NCI-H2196 treated with DMSO at 0.1 percent for 48 hours (cell line): ENCODE measurements at regions not wholly inside any gene's neighbourhood (a gene's known extent, or its start where the extent isn't known, plus 50 kb on each side); places are given as distances from the start of the nearest gene placed in this dataset.

ENCODE experiments used
- DNase-seq: peaks from one replicate; lab custom pipeline; 2025; ENCODE audit not compliant: unreplicated experiment; lab: John Stamatoyannopoulos, UW

GRCh38 chr18:26705757-26706156 lies 157.4 kb upstream of the KCTD1 start:
- DNase-seq: no peak

- no peak for DNase-seq
Measured at GRCh38 chr18:26703170-26703930, 155.0 kb upstream of the KCTD1 start.

DNA sequence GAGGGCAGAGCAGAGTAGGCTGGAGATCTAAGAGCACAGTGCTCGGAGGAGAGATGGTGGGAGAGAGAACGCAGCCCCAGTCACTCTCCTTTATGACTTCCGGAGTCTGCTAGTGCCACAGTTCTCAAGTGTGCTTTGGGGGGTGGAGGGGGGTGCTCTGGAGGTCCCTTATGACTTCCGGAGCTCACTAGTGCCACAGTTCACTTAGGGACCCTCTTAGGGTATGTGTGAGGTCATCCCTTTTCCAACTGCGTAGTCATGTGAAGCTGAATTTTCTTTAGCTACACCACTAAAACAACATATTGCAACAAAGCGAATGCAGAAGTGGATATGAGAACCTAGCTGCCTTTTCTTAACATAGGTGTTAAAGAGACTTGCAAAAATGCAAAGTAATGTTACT lies 153.7 kb upstream of the KCTD1 start:
- no peak for DNase-seq

DNA sequence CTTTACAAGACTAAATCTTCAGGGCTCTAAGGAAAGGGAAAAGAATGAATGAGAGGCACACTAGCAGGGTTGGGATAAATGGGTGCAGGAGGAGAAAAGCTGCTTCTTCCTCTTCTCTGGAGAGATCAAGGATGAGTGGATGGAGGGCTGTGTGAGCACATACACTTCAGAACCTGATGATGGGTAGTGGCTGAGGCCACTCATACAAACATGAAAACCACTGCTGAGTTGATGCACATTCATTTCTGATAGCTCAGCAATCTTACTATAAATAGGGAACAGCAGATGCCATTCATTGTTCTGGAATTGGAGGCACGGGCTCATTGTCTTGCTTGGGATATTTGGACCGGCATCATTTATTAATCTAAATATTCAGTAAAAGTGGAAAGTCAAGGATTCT lies 152.4 kb upstream of the KCTD1 start:
- no peak for DNase-seq

- DNase-seq: no peak
Measured at GRCh38 chr18:26700201-26700600, 151.8 kb upstream of the KCTD1 start.

- DNase-seq: no peak
Measured at GRCh38 chr18:26697186-26697884, 149.0 kb upstream of the KCTD1 start.

DNA sequence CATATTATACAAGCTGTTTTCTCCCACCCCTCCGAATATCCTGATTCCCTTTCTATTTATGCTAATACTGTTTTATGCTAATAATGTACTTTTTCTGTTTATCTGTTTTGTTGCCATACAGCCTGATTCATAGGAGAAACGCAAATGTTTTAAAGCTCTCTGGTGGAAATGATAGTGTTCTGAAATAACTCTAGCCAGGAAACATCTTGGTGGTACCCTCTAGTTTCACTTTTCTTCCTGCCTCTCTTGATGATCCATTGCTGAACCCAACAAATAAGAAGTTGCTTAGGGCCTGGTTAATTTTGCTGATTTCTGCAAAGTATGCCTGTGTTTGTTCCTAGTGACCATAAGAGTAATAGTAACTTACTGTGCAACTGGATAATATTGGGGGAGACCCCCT lies 148.4 kb upstream of the KCTD1 start:
- DNase-seq: no peak

- no peak for DNase-seq
Measured at GRCh38 chr18:26696308-26696707, 148.0 kb upstream of the KCTD1 start.

- no peak for DNase-seq
Measured at GRCh38 chr18:26689226-26689879, 141.0 kb upstream of the KCTD1 start.

- no peak for DNase-seq
Measured at GRCh38 chr18:26686532-26686931, 138.2 kb upstream of the KCTD1 start.

DNA sequence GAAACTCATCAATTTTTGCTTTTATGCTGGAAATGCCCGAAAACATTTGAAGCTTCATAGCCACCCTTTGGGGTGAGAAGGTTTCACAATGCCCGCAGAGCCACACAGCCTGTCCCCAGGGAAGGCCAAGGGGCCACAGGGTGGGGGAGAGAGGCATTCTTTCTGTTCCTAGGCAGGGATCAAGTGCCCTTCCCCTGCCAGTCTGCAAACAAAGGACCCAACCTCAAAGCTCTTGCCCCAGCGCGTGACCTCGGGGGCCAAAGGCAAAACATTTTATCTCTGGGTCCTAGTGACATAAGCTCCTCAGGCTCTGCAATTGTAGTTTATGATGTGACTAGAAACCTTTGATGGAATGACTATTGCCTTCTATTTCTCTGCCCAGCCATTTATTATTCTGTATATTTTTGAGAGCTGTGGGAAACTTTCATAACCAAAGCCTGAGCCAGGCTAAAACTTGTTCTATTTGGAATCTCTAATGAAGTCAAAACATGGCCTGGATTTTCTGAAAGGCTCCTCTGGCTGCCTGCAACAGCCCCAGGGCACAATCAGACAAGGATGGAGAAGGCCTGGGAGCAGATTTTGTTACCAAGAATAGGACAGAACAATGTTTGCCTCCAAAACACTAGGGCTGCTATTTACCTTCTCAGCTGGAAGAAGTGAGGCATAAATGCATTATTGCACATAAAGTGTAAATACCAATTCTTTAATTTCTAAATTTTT lies 137.2 kb upstream of the KCTD1 start:
- DNase-seq: no peak

DNA sequence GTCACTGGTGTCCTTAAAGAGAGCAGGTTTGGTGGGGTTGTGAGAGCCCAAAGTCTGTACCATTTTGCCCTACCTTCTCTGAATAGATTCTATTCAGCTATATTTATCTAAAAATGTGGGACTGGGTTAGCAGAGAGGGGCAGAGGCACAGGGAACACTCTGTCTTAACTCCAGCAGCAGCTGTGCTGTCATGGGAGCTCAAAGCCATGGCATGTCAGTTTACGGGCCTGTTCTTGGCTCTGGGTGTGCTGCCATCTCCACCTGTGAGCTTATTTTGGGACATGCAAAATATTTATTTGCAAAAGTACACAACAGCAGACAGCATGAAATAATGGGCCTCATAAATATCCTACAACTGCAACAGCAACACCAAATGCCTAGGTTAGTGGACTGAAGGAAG lies 129.6 kb upstream of the KCTD1 start:
- DNase-seq: no peak

- no peak for DNase-seq
Measured at GRCh38 chr18:26667046-26667445, 118.7 kb upstream of the KCTD1 start.

GRCh38 chr18:26662996-26663395 lies 114.6 kb upstream of the KCTD1 start:
- no peak for DNase-seq

DNA sequence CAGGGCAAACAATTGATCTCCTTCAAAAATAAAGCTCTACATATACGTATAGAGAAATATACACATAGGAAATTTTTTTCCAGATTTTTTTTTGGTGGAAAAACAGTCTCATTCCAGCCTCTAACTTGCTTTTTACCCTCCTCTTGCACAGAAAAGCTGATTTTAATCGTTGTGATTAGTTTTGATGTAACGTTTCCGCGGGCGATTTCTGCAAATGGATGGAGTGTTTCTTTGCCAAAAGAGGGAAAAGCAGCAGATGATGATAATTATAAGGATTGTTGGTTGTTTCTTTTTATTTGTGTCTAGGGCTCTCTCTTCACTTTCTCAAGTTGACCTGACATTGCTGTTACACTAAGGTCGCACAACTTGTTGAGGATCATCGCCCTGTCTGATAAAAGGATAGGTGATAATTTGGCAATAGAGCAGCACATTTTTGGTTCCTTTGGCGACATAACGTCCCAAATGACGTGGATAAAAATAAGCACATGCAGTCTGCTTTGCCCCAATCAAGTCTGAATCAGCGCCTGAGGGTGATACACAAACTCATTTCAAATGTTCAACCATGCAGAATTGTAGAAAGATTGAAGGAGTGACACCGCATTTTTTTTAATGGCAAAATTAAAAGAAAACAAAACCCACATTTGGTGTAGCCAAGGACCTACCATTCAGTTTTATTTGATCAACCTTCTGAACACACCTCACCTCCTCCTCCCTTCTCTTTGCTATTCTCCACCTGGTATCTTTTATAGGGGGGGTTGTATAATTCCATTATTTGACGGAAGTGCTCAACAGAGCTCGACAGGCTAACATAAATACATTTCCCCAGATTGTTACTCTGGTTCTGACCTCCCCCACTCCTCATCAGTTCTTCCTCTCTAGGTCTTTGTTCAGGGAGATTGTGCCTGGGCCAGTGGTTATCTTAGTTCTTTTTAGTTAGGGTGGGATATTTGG lies 109.6 kb upstream of the KCTD1 start:
- no peak for DNase-seq

- peak; percentile 40 for DNase-seq
Measured at GRCh38 chr18:26656944-26657536, 108.7 kb upstream of the KCTD1 start.

DNA sequence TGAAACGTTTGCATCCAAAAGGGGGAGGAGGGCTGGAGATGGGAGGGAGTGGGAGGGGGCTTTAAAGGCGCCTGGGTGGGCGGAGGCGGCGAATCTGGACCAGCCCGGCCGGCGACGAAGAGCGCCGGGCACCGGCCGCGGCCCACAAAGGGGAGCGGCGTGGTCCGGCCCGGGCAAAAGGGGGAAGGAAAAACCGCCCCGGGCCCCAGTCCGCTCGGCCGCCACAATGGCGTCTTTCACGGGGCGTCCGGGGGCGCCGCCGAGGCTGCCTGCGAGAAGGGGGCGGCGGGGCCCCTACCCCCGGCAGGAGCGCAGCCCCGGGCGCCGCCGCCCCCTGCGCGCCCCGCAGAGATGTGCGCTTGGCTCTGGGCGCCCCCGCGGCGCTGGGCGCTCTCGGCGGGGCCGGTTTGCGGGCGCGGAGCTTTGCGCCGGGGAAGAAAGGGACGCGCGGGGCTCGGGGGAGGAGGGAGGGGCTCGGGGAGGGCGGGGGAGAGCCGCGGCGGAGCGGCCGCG lies 108.1 kb upstream of the KCTD1 start:
- no peak for DNase-seq

GRCh38 chr18:26655525-26656430 lies 107.4 kb upstream of the KCTD1 start:
- DNase-seq: peak; percentile 72
